Endothelial cell of umbilical vein (primary cell): ENCODE measurements at regions not wholly inside any gene's neighbourhood (a gene's known extent, or its start where the extent isn't known, plus 50 kb on each side); places are given as distances from the start of the nearest gene placed in this dataset.

Source experiments
- BruUV-seq: library from RNA; stranded (reverse); fragments of 400-500 nt; replicated peaks from 2 replicates; lab custom pipeline; 2021; lab: Mats Ljungman, UMichigan
- CTCF ChIA-PET: fragments of 300-600, 350-600 bp; sonication (Branson Sonifier 250); formaldehyde crosslinking; loops from one replicate; lab custom pipeline; 2021; ENCODE audit warnings: antibody characterized with exemption, inconsistent platforms; lab: Charles Lee
- POLR2A ChIA-PET: fragments of 300-600, 350-600 bp; sonication (Branson Sonifier 250); formaldehyde crosslinking; loops from one replicate; lab custom pipeline; 2021; ENCODE audit warnings: antibody characterized with exemption, inconsistent platforms; lab: Charles Lee
- DNase-seq: peaks from one replicate; pipeline ENCODE4 v3.0.0-alpha.2; 2011; ENCODE audit warnings: low read depth, low spot score
- FAIRE-seq: peaks from 2 replicates; lab custom pipeline; 2011; peaks lifted over from hg19 to GRCh38; lab: Jason Lieb, UNC
- H2AFZ ChIP-seq: 2 replicates; pipeline ENCODE4 v1.6.0; 2012; ENCODE audit warnings: low read depth, low read length, control low read depth, inconsistent platforms
- H3K27ac ChIP-seq: 2 replicates; pipeline ENCODE4 v1.5.1; 2011; ENCODE audit warnings: low read depth, mild to moderate bottlenecking, control low read depth, low read length, moderate library complexity; ENCODE audit not compliant: insufficient read depth
- H3K27me3 ChIP-seq, 2 experiments: 2 replicates each; pipeline versions ENCODE4 v1.6.0 to v1.6.1; 2011; ENCODE audit warnings: low read length in 2 of 2, mixed read lengths in 1 of 2; ENCODE audit not compliant: control insufficient read depth in 2 of 2, insufficient read depth in 2 of 2
- H3K36me3 ChIP-seq, 2 experiments: 2 replicates in 1 of 2; 3 replicates in 1 of 2; pipeline ENCODE4 v1.5.1; 2011; ENCODE audit warnings: low read length in 2 of 2, mild to moderate bottlenecking in 1 of 2, moderate library complexity in 1 of 2; ENCODE audit not compliant: control insufficient read depth in 2 of 2, insufficient read depth in 2 of 2; ENCODE audit errors: extremely low read depth in 1 of 2
- H3K4me1 ChIP-seq: 3 replicates; pipeline ENCODE4 v1.5.1; 2011; ENCODE audit warnings: mild to moderate bottlenecking, low read length; ENCODE audit not compliant: control insufficient read depth, insufficient read depth; ENCODE audit errors: extremely low read depth
- H3K4me2 ChIP-seq: 2 replicates; pipeline ENCODE4 v1.6.1; 2011; ENCODE audit warnings: low read length, control low read depth, mixed read lengths; ENCODE audit not compliant: insufficient read depth
- H3K4me3 ChIP-seq, 3 experiments: fragments of 200-600 bp in 1 of 3; sonication (generic), shearing (Covaris generic) in 1 of 3; replicated peaks in 1 of 3; 2 replicates each; pipeline ENCODE4 v1.5.1; 2011 to 2016; ENCODE audit warnings: control low read depth in 3 of 3, low read length in 3 of 3, mild to moderate bottlenecking in 2 of 3, inconsistent platforms in 1 of 3, low read depth in 1 of 3, moderate library complexity in 1 of 3; ENCODE audit not compliant: insufficient read depth in 1 of 3
- H3K79me2 ChIP-seq: 2 replicates; pipeline ENCODE4 v1.6.0; 2012; ENCODE audit warnings: low read length, inconsistent platforms; ENCODE audit not compliant: control insufficient read depth, insufficient read depth
- H3K9ac ChIP-seq: replicated peaks from 2 replicates; pipeline ENCODE3; 2011; ENCODE audit warnings: low read length, control low read depth; ENCODE audit not compliant: insufficient read depth; ENCODE audit errors: extremely low read depth
- H3K9me1 ChIP-seq: replicated peaks from 3 replicates; pipeline ENCODE4 v1.6.0; 2011; ENCODE audit warnings: mild to moderate bottlenecking, low read length; ENCODE audit not compliant: control insufficient read depth, insufficient read depth; ENCODE audit errors: extremely low read depth
- H3K9me3 ChIP-seq: replicated peaks from 2 replicates; pipeline ENCODE4 v1.5.1; 2012; ENCODE audit warnings: low read length, inconsistent platforms; ENCODE audit not compliant: control insufficient read depth, insufficient read depth
- H4K20me1 ChIP-seq: replicated peaks from 2 replicates; pipeline ENCODE3; 2011; ENCODE audit warnings: mild to moderate bottlenecking, low read length; ENCODE audit not compliant: control insufficient read depth, insufficient read depth; ENCODE audit errors: extremely low read depth
- CTCF ChIP-seq, 2 donors: IDR thresholded peaks; 1 replicate in 1 of 2; 2 replicates in 1 of 2; pipeline ENCODE4 v1.5.1; 2011; ENCODE audit warnings: low read length in 2 of 2, mild to moderate bottlenecking in 2 of 2, moderate library complexity in 2 of 2, control low read depth in 1 of 2, inconsistent platforms in 1 of 2, low read depth in 1 of 2; ENCODE audit not compliant: insufficient read depth in 1 of 2; ENCODE audit errors: extremely low read depth in 1 of 2
- EZH2 ChIP-seq: IDR thresholded peaks from 2 replicates; pipeline ENCODE4 v1.6.1; 2012; ENCODE audit warnings: borderline replicate concordance, low read depth, mild to moderate bottlenecking, moderate library complexity, low read length, inconsistent platforms; ENCODE audit not compliant: severe bottlenecking
- FOS ChIP-seq: IDR thresholded peaks from 2 replicates; pipeline ENCODE4 v1.6.1; 2011; ENCODE audit warnings: mild to moderate bottlenecking, low read length, moderate library complexity, borderline replicate concordance; ENCODE audit not compliant: insufficient read depth
- GATA2 ChIP-seq: IDR thresholded peaks from 2 replicates; pipeline ENCODE4 v1.7.0; 2011; ENCODE audit warnings: low read depth, mild to moderate bottlenecking, moderate library complexity, mixed read lengths, low read length; ENCODE audit not compliant: insufficient read length, insufficient read depth
- JUN ChIP-seq: IDR thresholded peaks from 2 replicates; pipeline ENCODE4 v1.6.1; 2011; ENCODE audit warnings: borderline replicate concordance, low read depth; ENCODE audit not compliant: insufficient read length, insufficient read depth
- MAX ChIP-seq: IDR thresholded peaks from 2 replicates; pipeline ENCODE4 v1.6.1; 2011; ENCODE audit not compliant: insufficient read depth, insufficient read length
- MYC ChIP-seq: IDR thresholded peaks from one replicate; pipeline ENCODE4 v1.6.1; 2011; ENCODE audit warnings: mild to moderate bottlenecking, low read depth, low read length
- POLR2A ChIP-seq: IDR thresholded peaks from 2 replicates; pipeline ENCODE4 v1.6.1; 2012; ENCODE audit warnings: low read depth, mild to moderate bottlenecking, control low read depth, low read length
- POLR2AphosphoS5 ChIP-seq: IDR thresholded peaks from 2 replicates; pipeline ENCODE4 v1.6.1; 2012; ENCODE audit warnings: low read depth, mild to moderate bottlenecking, control low read depth, low read length, moderate library complexity; ENCODE audit not compliant: insufficient read depth
- dilution Hi-C: fragments of 300-500 bp; cut with MboI; formaldehyde crosslinking; loops from one replicate; pipeline ENCODE4 v1.15.0; 2019; ENCODE audit warnings: low sequenced_read_pairs; ENCODE audit not compliant: extremely low pct_ligation_motif_present
- intact Hi-C: fragments of 100-400 bp; cut with micrococcal nuclease; formaldehyde crosslinking; loops from one replicate; pipeline ENCODE4 v1.10.0; 2022

GRCh38 chr2:167607211-167607610 is 640.2 kb downstream of the STK39 start:
- no peak overlapping the region for H3K4me2 ChIP-seq
- H3K9me1 ChIP-seq: no peaks in the 10 kb centered on the region
- dilution Hi-C loops (no loop called here), intact Hi-C loops (no loop called here)
- no peaks in the 10 kb centered on the region for H3K27me3 ChIP-seq
- CTCF ChIA-PET: no interaction called here
- no peak overlapping the region for H3K4me3 ChIP-seq
- H3K9me3 ChIP-seq: no peaks in the 10 kb centered on the region
- no peak overlapping the region for H2AFZ ChIP-seq
- no TSS peak for BruUV-seq
- DNase-seq (no peak), FAIRE-seq (no peak)
- H3K9ac ChIP-seq: no peak overlapping the region
- POLR2A ChIA-PET: no interaction called here
- H3K36me3 ChIP-seq: no peaks in the 10 kb centered on the region
- H3K79me2 ChIP-seq: no peaks in the 10 kb centered on the region
- no peaks in the 10 kb centered on the region for H3K4me1 ChIP-seq
- H4K20me1 ChIP-seq: no peaks in the 10 kb centered on the region
- TF ChIP-seq FOS: no peak
- TF ChIP-seq POLR2A: no peak
- no peak for TF ChIP-seq EZH2
- TF ChIP-seq CTCF (IDR thresholded peaks at IDR 0.05; ENCODE audit: extremely low read depth in 1 of 2, insufficient read depth in 1 of 2, low read depth in 1 of 2, low read length in 2 of 2): no peak
- no peak for TF ChIP-seq POLR2AphosphoS5
- TF ChIP-seq JUN: no peak
- TF ChIP-seq MAX: no peak
- no peak for TF ChIP-seq MYC
- TF ChIP-seq GATA2: no peak
- no peak overlapping the region for H3K27ac ChIP-seq
